GM18498 (cell line): ENCODE measurements at regions not wholly inside any gene's neighbourhood (a gene's known extent, or its start where the extent isn't known, plus 50 kb on each side); places are given as distances from the start of the nearest gene placed in this dataset.

Experiments
- ATAC-seq: cut with Tn5 transposase; IDR thresholded peaks from one replicate; pipeline ENCODE4 v1.9.1; 2021; ENCODE audit warnings: mild to moderate bottlenecking, moderate library complexity; ENCODE audit not compliant: unreplicated experiment

DNA sequence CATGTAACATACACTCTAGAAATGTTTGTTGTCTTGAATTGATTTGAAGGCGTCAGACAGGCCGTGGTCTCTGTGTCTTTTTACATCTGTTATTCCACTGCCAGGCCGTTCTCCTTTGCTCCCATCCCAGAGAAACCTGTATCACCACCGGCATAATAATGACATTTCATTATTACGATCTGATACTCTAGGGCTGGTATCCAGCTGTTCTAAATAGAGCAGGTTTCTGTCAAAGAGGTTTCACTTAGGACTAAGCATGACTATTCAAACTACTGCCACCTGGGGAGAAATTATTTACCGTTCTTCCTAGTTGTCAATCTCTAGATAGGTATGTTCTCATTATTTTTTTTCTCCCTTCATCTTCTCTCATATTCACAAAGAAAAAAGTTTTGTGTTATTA, 1016.2 kb upstream of the EEF2KMT start:
- ATAC-seq: no peak

DNA sequence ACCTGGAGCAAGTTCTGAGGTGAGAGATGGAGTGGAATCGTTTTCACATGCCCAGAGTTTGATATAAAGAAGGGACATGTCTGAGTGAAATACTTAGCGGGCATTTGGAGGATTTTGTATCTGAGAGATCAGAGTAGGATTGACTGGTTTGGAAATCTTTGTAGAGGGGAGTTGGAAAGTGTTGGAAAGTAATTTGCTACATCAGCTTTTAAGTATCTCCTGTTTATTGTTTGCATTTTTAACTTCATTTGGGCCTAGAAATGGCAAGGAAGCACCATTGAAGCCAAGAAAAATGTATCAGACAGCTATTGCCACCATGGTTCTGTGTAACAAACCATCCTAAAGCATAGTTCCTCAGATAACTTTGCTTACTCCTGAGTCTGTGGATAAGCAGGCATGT, 1015.1 kb upstream of the EEF2KMT start:
- ATAC-seq: no peak

DNA sequence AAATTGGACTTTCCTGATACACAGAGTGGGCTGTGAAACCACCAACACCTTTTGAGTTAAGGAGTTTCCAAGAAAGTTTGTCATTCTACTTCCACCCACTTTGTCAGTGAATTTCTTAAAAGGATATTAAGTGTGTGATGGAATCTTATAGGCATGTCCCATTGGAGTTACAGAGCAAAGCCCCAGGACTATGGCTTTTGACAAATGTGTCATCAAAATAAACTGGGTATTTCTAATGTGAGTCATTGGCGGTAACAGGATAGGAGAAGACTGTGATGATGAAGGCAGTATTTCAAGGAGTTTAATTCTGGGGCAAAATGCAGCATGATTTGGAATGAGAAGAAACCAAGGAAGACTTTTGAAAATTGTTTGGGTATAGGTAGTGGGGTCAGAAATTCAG, 1013.8 kb upstream of the EEF2KMT start:
- ATAC-seq: no peak

DNA sequence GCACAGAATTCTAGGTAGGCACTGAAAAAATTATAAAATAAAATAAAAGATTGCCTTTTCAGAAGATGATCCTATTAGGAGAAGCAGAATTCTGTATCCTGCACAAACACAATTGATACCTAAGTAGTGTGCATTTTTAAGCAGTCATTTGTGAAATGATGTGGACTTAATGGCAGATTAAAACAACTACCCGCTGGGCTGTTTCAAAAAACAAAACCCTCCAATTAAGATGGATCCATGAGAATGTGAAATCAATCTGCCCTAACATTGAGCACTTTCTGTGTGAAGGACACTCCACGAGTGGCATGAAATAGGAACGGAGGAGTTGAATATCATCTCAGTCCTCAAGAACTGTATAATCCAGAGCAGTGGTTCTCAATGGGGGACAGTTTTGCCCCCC, 1012.8 kb upstream of the EEF2KMT start:
- no peak for ATAC-seq

DNA sequence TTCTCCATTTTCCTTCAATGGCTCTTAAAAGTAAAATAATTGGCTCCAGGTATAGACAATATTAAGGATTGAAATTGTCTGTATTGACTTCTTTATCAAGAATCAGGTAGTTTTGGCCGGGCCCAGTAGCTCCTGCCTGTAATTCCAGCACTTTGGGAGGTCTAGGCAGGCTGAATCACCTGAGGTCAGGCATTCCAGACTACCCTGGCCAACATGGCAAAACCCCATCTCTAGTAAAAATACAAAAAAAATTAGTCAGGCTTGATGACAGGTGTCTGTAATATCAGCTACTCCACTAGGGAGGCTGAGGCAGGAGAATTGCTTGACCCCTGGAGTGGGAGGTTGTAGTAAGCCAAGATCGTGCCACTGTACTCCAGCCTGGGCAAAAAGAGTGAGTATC, 1008.5 kb upstream of the EEF2KMT start:
- no peak for ATAC-seq

DNA sequence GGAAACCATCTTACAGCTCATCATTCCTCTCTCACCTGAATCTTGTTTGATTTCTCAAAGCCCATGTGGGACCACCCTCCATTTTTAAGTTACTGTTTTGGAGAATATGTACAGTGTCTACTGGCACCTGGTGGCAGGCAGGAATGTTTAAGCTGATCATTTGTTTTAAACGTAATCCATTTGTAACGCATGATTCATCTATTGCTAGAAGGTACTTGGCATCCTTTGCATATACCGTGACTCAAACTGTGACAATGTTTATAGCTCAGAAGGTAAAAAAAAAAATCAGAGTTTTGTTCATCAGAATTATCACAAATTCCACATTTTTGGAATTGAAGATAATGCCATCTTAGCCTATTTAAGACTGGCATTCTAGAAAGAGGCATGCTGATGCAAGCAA, 1007.5 kb upstream of the EEF2KMT start:
- no peak for ATAC-seq

DNA sequence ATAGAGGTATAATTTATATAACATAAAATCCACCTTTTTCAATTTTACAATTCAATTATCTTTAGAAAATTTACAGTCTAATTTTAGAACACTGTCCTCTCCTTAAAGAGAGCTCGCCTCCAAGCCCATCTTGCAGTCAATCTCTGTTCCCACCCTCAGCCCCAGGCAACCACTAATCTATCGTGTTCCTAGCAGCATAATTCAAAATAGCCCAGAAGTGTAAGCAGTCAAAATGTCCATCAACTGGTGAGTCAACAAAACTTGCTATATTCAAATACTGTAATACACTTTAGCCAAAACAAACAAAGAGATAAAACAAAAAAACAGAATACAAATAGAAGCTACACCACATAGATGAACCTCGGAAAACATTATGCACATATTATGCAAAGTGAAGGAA, 1006.8 kb upstream of the EEF2KMT start:
- no peak for ATAC-seq

DNA sequence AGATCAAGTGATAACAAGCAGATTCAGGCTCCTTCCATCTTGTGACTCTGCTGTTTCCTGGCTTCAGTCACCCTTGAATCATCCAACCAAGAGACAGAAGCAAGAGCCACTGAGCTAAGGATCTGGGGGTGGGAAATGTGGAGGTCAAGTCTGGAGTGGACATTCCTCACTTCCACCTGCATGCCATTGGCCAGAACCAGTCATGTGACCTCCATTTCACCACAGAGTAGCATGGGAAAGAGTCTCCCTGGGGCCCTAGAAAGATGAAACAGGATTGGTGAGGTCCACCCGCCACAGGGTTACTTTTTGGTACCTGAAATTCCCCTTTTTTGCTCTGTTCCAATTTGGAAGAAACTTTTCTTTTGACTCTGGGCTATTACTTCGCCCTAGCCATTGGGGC, 1006.0 kb upstream of the EEF2KMT start:
- ATAC-seq: no peak

DNA sequence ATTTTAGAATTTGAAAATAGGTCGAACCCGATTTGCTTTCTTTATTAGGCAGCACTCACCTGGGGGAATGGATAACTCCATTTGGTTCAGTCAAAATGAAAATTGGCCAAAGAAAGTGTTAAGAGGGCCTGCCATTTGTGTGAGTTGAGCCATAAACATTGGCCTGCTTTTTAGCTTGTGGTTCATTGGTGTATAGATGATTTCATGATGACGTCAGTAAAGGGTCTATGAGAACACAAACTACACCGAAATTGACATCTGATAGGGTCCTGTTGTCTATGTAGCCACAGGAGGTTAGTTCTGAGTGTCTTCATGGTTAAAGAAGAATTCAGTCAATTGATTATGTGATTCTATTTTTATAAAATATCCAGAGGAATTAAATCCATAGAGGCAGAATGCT, 1001.5 kb upstream of the EEF2KMT start:
- no peak for ATAC-seq

DNA sequence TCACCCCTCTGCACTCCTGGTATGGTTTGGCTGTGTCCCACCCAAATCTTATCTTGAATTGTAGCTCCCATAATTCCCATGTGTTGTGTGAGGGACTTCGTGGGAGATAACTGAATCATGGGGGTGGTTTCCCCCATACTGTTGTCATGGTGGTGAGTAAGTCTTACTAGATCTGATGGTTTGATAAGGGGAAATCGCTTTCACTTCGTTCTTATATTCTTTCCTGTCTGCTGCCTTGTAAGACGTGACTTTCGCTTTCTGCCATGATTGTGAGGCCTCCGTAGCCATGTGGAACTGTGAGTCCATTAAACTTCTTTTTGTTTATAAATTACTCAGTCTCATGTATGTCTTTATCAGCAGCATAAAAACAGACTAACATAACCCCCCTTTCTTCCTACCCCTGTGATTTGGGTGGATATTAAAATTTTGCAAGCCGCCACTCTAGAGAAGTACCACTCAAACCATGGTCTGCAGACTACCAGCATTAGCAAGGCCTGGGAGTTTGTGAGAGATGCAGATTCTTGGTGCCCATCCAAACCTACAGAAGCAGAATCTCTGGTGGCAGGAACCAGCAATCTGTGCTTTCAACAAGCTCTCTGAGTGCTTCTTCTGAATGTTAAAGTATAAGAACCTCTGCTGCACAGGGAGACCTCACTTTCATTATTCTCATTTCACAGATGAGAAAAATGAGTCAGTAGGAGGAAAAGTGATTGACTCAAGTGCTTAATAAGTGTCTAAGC, 999.5 kb upstream of the EEF2KMT start:
- no peak for ATAC-seq

DNA sequence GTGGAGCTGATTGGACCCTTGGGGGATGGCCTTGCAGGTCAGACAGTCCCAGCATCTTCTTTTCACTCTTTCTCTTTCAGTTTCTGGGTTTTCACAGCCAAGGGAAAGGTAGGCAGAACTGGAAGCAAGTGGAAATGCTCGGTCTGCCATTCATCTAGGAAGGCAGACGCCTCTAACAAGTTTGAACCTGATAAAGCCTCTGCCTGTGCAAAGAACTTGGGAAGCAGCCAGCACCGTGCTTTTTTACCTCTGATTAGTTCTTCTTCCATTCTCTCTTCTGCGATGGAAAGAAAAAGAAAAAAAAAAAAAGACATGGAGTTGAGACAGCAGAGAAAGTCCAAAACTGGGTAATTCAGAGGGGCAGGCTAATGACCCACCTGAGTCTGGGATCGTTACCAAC, 997.8 kb upstream of the EEF2KMT start:
- no peak for ATAC-seq

DNA sequence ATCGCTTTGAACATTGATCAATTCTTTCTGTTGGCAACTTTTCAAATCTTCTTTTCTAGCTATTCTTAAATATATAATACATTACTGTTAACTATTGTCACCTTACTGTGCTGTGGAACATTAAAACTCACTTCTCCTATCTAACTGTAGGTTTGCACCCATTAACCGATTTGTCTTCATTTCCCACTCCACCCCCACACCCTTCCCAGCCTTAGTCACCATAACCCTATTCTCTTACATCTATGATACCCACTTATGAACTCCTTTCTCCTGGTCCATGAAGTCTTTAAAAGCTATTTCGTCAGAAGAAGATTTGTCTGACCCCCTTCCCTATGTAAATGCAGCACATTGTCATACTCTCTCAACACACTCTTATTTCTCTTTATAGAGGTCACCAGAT, 993.4 kb upstream of the EEF2KMT start:
- ATAC-seq: no peak

DNA sequence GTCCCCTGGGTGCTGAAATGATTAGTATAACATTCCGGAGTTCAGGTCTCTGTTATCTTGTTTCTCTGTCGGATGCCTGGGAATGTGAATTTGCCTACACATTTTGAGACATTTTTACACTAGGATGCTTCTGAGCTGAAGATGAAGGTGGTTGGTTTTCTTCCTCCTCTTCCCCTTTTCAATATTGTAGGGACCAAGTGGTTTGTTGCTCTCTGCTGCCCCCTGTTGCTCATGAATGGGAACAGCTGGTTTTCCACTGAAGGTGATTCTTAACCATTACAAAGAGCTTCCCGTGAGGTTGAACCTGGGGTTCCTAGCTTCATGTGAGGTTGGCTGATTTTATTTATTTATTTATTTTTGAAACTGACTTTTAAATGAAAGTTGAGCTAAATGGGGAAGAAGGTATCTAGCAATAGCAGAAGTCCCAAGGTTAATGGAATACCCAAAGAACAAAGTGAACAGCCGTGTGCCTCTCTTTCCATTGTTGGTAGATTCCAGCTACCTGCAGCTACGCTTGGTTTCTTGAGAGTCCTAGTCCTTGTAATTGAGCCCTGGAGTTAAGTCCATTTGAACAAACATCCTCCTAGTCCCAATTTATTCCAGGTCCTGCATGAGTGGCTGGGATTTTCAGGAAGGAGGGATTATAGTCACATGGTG, 983.9 kb upstream of the EEF2KMT start:
- no peak for ATAC-seq

DNA sequence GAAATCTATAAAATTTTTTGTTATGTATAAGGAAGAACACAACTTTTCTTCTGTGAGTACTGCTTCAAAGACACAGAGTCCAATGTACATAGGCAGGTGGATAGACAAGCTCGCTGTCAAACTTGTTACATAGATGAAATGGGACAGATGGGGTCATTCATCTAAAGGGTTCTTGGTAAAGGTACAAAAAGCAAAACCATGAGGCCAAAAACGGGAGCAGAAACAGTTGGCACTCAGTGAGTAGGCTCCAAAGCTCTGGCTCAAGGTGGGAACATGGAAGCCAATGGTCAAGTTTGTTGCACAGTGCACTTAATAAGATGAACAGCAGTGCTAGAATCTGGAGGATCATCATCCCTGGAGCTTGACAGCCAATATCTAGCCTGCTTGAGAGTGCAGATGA, 979.0 kb upstream of the EEF2KMT start:
- no peak for ATAC-seq

DNA sequence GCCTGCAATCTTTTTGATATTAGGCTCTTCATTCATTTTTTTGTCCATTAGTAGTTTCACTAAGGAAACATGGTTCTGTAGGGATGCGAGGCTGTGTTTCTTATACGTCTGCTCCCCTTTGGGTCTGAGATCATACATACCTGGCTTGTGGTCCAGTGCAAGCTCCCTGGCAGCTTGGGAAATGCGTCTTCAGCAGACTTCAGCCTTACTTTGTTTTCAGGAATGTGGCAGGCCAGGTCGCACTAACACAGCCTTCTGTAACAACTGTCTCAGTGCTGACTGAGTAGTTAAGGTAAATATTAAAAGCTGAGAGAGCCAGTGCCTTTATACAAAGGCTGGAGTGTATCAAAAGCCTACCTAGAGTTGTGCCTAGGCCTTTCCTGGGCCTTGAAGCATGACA, 970.5 kb upstream of the EEF2KMT start:
- no peak for ATAC-seq

DNA sequence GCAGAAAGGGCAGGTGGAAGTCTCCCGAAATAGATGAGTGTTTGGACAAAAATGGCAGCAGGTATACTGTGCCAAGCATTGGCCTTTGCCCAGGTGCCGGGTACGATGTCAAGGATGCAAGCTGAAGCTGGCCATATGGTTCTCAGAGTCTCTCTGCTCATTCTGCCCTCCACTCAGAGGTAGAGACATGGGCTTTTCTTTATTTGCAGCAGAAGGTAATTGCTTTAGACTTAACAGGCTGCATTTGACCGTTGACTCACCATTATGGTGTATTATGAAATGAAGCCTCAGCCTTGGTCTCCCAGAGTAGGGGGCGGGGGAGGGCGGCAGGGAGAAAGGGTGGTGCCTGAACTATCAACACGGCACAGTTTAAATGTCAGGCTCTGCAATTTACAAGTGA, 969.1 kb upstream of the EEF2KMT start:
- ATAC-seq: no peak

DNA sequence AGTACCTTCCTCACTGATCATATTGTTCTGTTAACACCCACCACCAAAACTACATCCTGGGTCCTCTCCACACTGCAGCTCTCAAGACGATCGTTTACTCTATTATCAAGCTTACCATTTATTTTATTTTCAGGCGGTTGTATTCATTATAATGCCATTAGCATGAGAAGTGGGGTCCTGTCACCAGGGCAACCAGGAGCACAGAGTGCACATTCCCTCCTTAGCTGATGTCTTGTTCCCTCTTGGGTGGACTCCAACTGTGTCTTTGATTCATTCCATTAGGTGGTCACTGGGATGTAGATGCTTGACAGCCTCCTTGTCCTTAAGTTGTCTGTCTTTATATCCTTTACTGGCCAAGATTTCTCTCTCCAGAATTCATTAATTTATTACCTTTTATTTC, 965.9 kb upstream of the EEF2KMT start:
- ATAC-seq: no peak

DNA sequence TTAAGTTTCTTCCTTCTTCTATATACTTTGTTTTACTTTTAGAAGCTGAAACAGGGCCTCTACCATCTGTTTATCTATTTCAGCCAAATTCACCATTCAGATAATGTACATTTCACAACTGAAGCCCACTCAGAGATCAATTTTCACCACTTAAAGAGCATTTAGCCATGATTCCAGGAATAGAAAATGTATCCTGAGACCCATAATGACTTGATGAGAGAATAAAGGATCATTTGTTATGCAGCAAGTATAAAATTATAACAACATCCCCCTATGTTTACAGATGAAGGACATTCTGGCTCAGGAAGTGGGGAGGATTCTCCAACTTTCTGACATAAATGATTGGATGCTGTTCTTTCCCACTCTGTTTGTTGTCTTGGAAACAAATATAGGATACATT, 962.1 kb upstream of the EEF2KMT start:
- no peak for ATAC-seq

DNA sequence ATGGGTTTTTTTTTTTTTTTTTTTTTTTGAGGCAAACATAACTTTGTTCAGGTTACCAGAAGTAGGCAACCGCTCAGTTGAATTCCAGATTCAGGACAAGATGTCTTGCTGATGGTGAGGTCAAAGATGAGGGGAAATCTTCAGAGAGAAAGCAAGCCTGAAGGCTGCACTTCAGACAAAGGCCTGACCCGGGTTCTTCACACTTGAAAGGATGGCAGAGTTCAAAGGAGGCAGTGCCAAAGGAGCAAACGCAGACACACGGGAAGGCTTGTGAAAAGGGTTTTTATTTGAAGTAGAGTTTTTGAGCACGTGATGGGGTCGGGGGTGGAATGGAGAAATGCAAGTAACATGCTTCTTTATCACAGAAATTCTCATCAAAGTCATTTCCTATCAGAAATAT, 960.2 kb upstream of the EEF2KMT start:
- no peak for ATAC-seq

DNA sequence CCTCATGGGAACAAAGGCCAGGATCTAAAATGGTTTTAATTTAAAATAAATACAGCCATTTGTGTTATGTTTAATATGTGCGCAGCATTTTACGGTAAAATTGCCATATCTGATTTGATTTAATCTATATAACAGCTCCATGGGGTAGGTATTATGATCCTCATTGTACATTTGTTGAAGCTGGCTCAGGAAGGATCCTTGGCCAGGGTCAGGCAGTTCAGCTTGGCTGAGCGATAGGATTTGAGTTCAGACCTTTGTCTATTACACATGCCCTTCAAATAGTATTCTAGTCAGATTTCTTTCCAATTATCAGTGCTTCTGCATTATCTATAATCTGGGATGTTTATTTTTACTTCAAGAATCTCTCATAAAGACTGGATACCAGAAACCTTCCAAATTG, 950.4 kb upstream of the EEF2KMT start:
- no peak for ATAC-seq

DNA sequence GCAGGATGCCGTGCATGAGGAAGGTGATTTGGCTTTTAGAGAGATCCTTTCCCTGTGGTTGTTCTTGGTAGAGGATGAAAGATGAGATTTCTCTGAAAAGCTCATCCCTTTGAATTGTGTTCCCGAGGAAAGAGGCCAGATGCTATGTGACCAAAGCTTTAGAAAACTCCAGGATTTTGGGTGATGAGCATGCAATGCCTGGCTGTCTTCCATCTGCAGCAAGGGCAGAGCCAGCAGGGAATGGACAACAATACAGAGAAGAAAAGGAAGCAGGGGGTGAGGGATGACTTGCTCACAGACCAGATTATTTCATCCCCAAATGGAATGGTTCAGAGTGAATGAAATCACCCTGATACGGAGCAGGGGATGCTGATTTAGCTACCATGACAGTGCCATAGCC, 949.7 kb upstream of the EEF2KMT start:
- ATAC-seq: no peak

DNA sequence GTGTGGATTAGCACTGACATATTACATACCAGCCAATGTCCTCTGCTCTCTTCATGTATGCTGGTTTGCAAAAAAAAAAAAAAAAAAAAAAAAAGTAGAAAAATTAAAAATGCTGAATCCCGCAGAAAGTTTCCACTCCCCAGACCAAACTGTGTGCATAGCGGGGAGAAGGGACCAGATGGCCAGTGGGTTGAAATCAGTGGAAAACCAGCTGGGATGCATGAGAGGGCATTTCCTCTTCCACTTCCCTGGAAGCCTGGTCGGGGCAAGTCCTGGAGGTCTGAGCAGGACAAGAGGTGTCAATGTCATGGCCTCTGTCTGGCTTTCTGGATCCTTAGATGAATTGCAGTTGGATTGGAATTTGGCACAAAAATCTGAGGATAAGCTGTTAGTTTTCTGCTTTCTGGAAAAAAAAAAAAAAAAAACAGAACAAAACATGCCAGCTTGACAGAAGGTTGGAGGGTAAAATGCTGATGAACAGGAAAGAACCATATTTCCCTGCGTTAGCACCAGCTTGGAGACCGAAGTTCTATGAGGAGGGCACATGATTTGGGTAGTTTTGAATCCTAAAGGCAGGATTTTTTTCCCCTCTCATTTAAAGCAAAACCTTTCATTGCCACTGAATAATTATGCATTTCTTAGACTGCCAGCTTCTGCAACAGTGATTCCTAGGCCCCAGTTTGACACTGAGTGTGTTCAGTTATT, 941.5 kb upstream of the EEF2KMT start:
- ATAC-seq: no peak
